ENCODE measurements at regions not wholly inside any gene's neighbourhood (a gene's known extent, or its start where the extent isn't known, plus 50 kb on each side); places are given as distances from the start of the nearest gene placed in this dataset.

DNA sequence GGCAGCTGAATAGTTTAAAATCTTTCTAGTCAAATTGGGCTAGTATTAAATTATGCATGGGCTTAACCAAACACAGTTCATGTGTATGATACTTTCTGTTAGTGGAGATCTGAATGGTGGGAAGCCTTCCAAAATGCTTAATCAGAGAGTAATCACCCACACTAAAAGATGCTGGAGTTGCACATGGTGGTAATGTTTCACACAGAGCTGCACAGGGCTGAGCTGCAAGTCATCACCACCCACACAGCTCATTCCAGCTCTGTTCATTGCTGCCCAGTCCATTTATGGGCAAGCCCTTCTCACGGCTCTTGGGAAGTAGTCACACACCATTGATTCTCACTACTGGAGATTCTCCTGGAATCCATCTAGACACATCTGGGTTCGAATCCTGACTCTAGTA, 351.5 kb upstream of the KCNN2 start (continued):
- TF ChIP-seq, protein P1, sequence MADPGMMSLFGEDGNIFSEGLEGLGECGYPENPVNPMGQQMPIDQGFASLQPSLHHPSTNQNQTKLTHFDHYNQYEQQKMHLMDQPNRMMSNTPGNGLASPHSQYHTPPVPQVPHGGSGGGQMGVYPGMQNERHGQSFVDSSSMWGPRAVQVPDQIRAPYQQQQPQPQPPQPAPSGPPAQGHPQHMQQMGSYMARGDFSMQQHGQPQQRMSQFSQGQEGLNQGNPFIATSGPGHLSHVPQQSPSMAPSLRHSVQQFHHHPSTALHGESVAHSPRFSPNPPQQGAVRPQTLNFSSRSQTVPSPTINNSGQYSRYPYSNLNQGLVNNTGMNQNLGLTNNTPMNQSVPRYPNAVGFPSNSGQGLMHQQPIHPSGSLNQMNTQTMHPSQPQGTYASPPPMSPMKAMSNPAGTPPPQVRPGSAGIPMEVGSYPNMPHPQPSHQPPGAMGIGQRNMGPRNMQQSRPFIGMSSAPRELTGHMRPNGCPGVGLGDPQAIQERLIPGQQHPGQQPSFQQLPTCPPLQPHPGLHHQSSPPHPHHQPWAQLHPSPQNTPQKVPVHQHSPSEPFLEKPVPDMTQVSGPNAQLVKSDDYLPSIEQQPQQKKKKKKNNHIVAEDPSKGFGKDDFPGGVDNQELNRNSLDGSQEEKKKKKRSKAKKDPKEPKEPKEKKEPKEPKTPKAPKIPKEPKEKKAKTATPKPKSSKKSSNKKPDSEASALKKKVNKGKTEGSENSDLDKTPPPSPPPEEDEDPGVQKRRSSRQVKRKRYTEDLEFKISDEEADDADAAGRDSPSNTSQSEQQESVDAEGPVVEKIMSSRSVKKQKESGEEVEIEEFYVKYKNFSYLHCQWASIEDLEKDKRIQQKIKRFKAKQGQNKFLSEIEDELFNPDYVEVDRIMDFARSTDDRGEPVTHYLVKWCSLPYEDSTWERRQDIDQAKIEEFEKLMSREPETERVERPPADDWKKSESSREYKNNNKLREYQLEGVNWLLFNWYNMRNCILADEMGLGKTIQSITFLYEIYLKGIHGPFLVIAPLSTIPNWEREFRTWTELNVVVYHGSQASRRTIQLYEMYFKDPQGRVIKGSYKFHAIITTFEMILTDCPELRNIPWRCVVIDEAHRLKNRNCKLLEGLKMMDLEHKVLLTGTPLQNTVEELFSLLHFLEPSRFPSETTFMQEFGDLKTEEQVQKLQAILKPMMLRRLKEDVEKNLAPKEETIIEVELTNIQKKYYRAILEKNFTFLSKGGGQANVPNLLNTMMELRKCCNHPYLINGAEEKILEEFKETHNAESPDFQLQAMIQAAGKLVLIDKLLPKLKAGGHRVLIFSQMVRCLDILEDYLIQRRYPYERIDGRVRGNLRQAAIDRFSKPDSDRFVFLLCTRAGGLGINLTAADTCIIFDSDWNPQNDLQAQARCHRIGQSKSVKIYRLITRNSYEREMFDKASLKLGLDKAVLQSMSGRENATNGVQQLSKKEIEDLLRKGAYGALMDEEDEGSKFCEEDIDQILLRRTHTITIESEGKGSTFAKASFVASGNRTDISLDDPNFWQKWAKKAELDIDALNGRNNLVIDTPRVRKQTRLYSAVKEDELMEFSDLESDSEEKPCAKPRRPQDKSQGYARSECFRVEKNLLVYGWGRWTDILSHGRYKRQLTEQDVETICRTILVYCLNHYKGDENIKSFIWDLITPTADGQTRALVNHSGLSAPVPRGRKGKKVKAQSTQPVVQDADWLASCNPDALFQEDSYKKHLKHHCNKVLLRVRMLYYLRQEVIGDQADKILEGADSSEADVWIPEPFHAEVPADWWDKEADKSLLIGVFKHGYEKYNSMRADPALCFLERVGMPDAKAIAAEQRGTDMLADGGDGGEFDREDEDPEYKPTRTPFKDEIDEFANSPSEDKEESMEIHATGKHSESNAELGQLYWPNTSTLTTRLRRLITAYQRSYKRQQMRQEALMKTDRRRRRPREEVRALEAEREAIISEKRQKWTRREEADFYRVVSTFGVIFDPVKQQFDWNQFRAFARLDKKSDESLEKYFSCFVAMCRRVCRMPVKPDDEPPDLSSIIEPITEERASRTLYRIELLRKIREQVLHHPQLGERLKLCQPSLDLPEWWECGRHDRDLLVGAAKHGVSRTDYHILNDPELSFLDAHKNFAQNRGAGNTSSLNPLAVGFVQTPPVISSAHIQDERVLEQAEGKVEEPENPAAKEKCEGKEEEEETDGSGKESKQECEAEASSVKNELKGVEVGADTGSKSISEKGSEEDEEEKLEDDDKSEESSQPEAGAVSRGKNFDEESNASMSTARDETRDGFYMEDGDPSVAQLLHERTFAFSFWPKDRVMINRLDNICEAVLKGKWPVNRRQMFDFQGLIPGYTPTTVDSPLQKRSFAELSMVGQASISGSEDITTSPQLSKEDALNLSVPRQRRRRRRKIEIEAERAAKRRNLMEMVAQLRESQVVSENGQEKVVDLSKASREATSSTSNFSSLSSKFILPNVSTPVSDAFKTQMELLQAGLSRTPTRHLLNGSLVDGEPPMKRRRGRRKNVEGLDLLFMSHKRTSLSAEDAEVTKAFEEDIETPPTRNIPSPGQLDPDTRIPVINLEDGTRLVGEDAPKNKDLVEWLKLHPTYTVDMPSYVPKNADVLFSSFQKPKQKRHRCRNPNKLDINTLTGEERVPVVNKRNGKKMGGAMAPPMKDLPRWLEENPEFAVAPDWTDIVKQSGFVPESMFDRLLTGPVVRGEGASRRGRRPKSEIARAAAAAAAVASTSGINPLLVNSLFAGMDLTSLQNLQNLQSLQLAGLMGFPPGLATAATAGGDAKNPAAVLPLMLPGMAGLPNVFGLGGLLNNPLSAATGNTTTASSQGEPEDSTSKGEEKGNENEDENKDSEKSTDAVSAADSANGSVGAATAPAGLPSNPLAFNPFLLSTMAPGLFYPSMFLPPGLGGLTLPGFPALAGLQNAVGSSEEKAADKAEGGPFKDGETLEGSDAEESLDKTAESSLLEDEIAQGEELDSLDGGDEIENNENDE (IDR thresholded peaks at IDR 0.05; ENCODE audit: low read depth, low read length), result no peak
- no peak for TF ChIP-seq CBX8 (IDR thresholded peaks at IDR 0.05; ENCODE audit: borderline replicate concordance, extremely low read depth, low read depth, low read length, poor library complexity, severe bottlenecking)
